ENCODE measurements at regions not wholly inside any gene's neighbourhood (a gene's known extent, or its start where the extent isn't known, plus 50 kb on each side); places are given as distances from the start of the nearest gene placed in this dataset.
"Not testable (repeated sequence)": the region's sequence is repeated elsewhere in the genome, so short reads cannot be mapped to it uniquely, and the experiment has no call there.

GRCh38 chr10:33862536-33863105 is 528.2 kb upstream of the NRP1 start:
- Histone ChIP-seq H3K36me3 (no peaks in the 10 kb centered on the region), H3K27me3 (no peaks in the 10 kb centered on the region), H3K4me3 (no peak overlapping the region), H3K9me3 (no peaks in the 10 kb centered on the region)
- DNase-seq = no peak

- H3K9me3 ChIP-seq = no peaks in the 10 kb centered on the region
Measured at GRCh38 chr10:33861833-33862232, 527.4 kb upstream of the NRP1 start.

GRCh38 chr10:33861016-33861704 is 526.7 kb upstream of the NRP1 start:
- DNase-seq = no peak
- H3K4me3 ChIP-seq = no peak overlapping the region
- no peaks in the 10 kb centered on the region for H3K9me3 ChIP-seq

More at GRCh38 chr10:33861833-33862232, 527.4 kb upstream of the NRP1 start:
- DNase-seq = no peak
- Histone ChIP-seq H3K27me3 (no peaks in the 10 kb centered on the region), H3K36me3 (no peaks in the 10 kb centered on the region), H3K4me3 (no peak overlapping the region)

GRCh38 chr10:33860552-33860951 is 526.1 kb upstream of the NRP1 start:
- no peaks in the 10 kb centered on the region for H3K9me3 ChIP-seq

More at GRCh38 chr10:33861016-33861704, 526.7 kb upstream of the NRP1 start:
- no peaks in the 10 kb centered on the region for H3K27me3 ChIP-seq
- H3K36me3 ChIP-seq = no peaks in the 10 kb centered on the region

GRCh38 chr10:33859319-33860022 is 525.0 kb upstream of the NRP1 start:
- Histone ChIP-seq H3K27me3 (no peaks in the 10 kb centered on the region), H3K9me3 (no peaks in the 10 kb centered on the region), H3K36me3 (no peaks in the 10 kb centered on the region), H3K4me3 (no peak overlapping the region)
- no peak for DNase-seq

More at GRCh38 chr10:33860552-33860951, 526.1 kb upstream of the NRP1 start:
- Histone ChIP-seq H3K27me3 (no peaks in the 10 kb centered on the region), H3K4me3 (no peak overlapping the region), H3K36me3 (no peaks in the 10 kb centered on the region)
- DNase-seq = no peak

- Histone ChIP-seq H3K27me3 (no peaks in the 10 kb centered on the region), H3K4me3 (no peak overlapping the region), H3K36me3 (no peaks in the 10 kb centered on the region), H3K9me3 (no peaks in the 10 kb centered on the region)
- DNase-seq = no peak
Measured at GRCh38 chr10:33858326-33858725, 523.9 kb upstream of the NRP1 start.

- not testable (repeated sequence) for H3K9me3 ChIP-seq, H3K36me3 ChIP-seq, H3K4me3 ChIP-seq, DNase-seq, H3K27me3 ChIP-seq
Measured at GRCh38 chr10:33853221-33853620, 518.8 kb upstream of the NRP1 start.

GRCh38 chr10:33843379-33843778 is 508.9 kb upstream of the NRP1 start:
- H3K27me3 ChIP-seq = no peaks in the 10 kb centered on the region
- H3K9me3 ChIP-seq = no peaks in the 10 kb centered on the region
- no peak overlapping the region for H3K4me3 ChIP-seq
- DNase-seq = no peak
- no peaks in the 10 kb centered on the region for H3K36me3 ChIP-seq

GRCh38 chr10:33841678-33842077 is 507.2 kb upstream of the NRP1 start:
- DNase-seq = no peak
- H3K36me3 ChIP-seq = no peaks in the 10 kb centered on the region
- no peaks in the 10 kb centered on the region for H3K9me3 ChIP-seq
- H3K4me3 ChIP-seq = no peak overlapping the region
- no peaks in the 10 kb centered on the region for H3K27me3 ChIP-seq

GRCh38 chr10:33838731-33839130 is 504.3 kb upstream of the NRP1 start:
- H3K9me3 ChIP-seq = no peaks in the 10 kb centered on the region
- no peaks in the 10 kb centered on the region for H3K36me3 ChIP-seq
- no peaks in the 10 kb centered on the region for H3K27me3 ChIP-seq
- no peak overlapping the region for H3K4me3 ChIP-seq
- no peak for DNase-seq

- no peaks in the 10 kb centered on the region for H3K27me3 ChIP-seq
- no peaks in the 10 kb centered on the region for H3K9me3 ChIP-seq
- no peaks in the 10 kb centered on the region for H3K36me3 ChIP-seq
- DNase-seq = no peak
- H3K4me3 ChIP-seq = no peak overlapping the region
Measured at GRCh38 chr10:33837736-33838135, 503.3 kb upstream of the NRP1 start.

- no peaks in the 10 kb centered on the region for H3K27me3 ChIP-seq
- H3K36me3 ChIP-seq = no peaks in the 10 kb centered on the region
Measured at GRCh38 chr10:33835556-33835955, 501.1 kb upstream of the NRP1 start.

GRCh38 chr10:33833566-33833965 is 499.1 kb upstream of the NRP1 start:
- DNase-seq = no peak
- Histone ChIP-seq H3K9me3 (no peaks in the 10 kb centered on the region), H3K27me3 (no peaks in the 10 kb centered on the region), H3K4me3 (no peak overlapping the region), H3K36me3 (no peaks in the 10 kb centered on the region)

More at GRCh38 chr10:33835556-33835955, 501.1 kb upstream of the NRP1 start:
- no peaks in the 10 kb centered on the region for H3K9me3 ChIP-seq
- H3K4me3 ChIP-seq = no peak overlapping the region
- no peak for DNase-seq

GRCh38 chr10:33832124-33832787 is 497.8 kb upstream of the NRP1 start:
- Histone ChIP-seq H3K4me3 (no peak overlapping the region), H3K27me3 (no peaks in the 10 kb centered on the region), H3K36me3 (no peaks in the 10 kb centered on the region), H3K9me3 (no peaks in the 10 kb centered on the region)
- no peak for DNase-seq

- no peaks in the 10 kb centered on the region for H3K9me3 ChIP-seq
- no peak for DNase-seq
Measured at GRCh38 chr10:33831591-33831990, 497.1 kb upstream of the NRP1 start.

GRCh38 chr10:33829899-33830298 is 495.4 kb upstream of the NRP1 start:
- H3K4me3 ChIP-seq, H3K9me3 ChIP-seq, H3K36me3 ChIP-seq, H3K27me3 ChIP-seq, DNase-seq: not testable (repeated sequence)

More at GRCh38 chr10:33831591-33831990, 497.1 kb upstream of the NRP1 start:
- H3K36me3 ChIP-seq = no peaks in the 10 kb centered on the region
- no peak overlapping the region for H3K4me3 ChIP-seq
- H3K27me3 ChIP-seq = no peaks in the 10 kb centered on the region

- Histone ChIP-seq H3K27me3 (no peaks in the 10 kb centered on the region; the same call in 1 of the 2 replicates), H3K4me3 (no peak overlapping the region), H3K9me3 (no peaks in the 10 kb centered on the region), H3K36me3 (no peaks in the 10 kb centered on the region)
- no peak for DNase-seq
Measured at GRCh38 chr10:33828592-33828991, 494.1 kb upstream of the NRP1 start.
